Breast epithelium (tissue), 3 donors: ENCODE measurements at regions not wholly inside any gene's neighbourhood (a gene's known extent, or its start where the extent isn't known, plus 50 kb on each side); places are given as distances from the start of the nearest gene placed in this dataset.

Experiments
- POLR2A ChIP-seq: fragments of 450-650 bp; IDR thresholded peaks from one replicate; pipeline ENCODE4 v1.6.1; 2016; ENCODE audit warnings: antibody characterized with exemption, mild to moderate bottlenecking, moderate library complexity
- POLR2AphosphoS5 ChIP-seq, 3 donors: sonication (generic); formaldehyde crosslinking; IDR thresholded peaks; one replicate each; pipeline ENCODE4 v1.6.1; 2017; ENCODE audit warnings: antibody characterized with exemption in 3 of 3
- TF ChIP-seq, protein P1 (sequence below), 3 donors: fragments of 450-650 bp; IDR thresholded peaks; one replicate each; pipeline ENCODE4 v1.5.1; 2016 to 2017; ENCODE audit warnings: antibody characterized with exemption in 3 of 3, mild to moderate bottlenecking in 3 of 3, moderate library complexity in 3 of 3

- TF ChIP-seq, protein P1, sequence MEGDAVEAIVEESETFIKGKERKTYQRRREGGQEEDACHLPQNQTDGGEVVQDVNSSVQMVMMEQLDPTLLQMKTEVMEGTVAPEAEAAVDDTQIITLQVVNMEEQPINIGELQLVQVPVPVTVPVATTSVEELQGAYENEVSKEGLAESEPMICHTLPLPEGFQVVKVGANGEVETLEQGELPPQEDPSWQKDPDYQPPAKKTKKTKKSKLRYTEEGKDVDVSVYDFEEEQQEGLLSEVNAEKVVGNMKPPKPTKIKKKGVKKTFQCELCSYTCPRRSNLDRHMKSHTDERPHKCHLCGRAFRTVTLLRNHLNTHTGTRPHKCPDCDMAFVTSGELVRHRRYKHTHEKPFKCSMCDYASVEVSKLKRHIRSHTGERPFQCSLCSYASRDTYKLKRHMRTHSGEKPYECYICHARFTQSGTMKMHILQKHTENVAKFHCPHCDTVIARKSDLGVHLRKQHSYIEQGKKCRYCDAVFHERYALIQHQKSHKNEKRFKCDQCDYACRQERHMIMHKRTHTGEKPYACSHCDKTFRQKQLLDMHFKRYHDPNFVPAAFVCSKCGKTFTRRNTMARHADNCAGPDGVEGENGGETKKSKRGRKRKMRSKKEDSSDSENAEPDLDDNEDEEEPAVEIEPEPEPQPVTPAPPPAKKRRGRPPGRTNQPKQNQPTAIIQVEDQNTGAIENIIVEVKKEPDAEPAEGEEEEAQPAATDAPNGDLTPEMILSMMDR (IDR thresholded peaks at IDR 0.05), result no peak
- TF ChIP-seq POLR2A (no peak), POLR2AphosphoS5 (IDR thresholded peaks at IDR 0.05) (no peak)
These were observed 175.3 kb downstream of the MBL2 start for GRCh38 chr10:52597189-52597863.
